ENCODE measurements at regions not wholly inside any gene's neighbourhood (a gene's known extent, or its start where the extent isn't known, plus 50 kb on each side); places are given as distances from the start of the nearest gene placed in this dataset.
"Not testable (repeated sequence)": the region's sequence is repeated elsewhere in the genome, so short reads cannot be mapped to it uniquely, and the experiment has no call there.

DNA sequence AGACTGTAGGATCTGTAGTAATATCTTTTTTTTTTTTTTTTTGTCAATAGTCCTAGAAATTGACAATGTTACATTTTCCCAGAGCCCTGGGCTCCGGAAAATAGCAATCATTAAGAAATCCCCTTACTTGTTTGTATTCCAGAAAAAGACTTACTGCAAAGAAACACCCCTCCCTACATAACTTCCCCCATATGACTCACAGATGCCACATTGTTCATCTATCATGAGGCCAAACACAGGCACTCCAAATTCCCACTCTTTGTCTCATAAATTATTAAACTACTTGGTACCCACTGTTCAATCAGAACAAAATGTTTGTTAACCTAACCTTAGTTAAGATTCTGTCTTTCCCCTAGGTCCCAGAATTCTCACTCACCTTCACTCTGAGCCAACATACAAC, 53.5 kb downstream of the TEX51 start:
- DNase-seq (ENCODE audit: low spot score) = no peak

DNA sequence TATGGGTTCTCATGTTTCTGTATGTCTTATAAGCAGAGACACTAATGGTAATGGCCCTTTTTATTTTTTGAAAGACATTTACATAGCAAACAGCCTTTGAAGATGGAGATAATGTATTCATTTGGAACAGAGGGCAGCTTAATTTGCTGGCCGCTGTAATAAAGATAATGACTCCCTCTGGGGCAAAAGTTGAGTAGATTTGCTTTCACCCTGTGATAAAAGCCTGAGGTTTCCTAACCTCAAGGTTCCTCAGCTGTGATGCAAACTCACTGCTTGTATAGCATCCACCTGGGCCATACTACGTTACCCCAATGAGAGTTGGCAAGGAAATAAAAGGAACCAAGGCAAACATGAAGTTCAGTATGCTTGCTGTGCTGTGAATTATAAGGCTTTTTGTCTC, 54.8 kb downstream of the TEX51 start:
- DNase-seq (ENCODE audit: low spot score) = no peak

DNA sequence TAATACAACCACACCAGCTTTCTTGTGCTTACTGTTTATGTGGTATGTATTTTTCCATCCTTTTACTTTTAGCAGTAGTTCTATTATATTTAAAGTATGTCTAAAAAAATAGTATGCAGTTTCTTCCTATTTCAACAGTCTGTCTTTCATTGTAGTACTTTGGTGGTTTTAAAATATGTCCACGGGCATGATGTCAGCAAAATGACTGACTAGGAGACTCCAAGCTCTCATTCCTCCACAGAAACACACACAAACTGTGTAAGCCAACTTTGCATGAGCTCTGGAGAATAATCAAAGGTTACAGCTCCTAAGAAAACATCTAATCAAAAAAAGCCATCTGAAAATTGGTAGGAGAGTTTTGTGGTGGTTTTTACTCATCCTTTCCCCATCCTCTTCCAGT, 56.1 kb downstream of the TEX51 start:
- DNase-seq (ENCODE audit: low spot score) = no peak

DNA sequence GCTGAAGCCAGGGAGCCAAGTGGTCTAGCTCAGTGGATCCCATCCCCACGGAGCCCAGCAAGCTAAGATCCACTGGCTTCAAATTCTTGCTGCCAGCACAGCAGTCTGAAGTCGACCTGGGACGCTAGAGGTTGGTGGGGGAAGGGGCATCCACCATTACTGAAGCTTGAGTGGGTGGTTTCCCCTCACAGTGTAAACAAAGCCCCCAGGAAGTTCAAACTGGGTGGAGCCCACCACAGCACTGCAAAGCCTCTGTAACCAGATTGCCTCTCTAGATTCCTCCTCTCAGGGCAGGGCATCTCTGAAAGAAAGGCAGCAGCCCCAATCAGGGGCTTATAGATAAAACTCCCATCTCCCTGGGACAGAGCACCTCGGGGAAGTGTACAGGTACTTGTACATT, 58.1 kb downstream of the TEX51 start:
- DNase-seq (ENCODE audit: low spot score) = not testable (repeated sequence)

DNA sequence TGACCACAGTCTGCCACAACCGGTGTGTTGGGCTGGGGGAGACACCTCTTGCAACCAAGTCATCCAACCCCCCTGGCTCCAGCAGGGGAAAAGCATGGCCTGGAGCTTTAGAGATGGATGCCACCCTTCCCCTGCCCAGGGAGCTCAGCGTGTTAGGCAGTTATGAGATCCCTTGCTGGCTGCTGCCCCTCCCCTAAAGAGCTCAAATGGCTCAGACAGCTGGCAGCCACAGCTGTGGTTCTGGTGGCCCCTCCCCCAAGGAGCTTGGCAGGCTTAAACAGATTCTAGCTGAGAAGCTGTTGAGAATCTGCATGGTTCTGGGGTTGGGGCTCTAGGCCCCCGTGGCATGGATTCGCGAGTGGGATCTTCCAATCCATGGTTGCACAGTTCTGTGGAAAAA, 64.7 kb downstream of the TEX51 start:
- no peak for DNase-seq (ENCODE audit: low spot score)

DNA sequence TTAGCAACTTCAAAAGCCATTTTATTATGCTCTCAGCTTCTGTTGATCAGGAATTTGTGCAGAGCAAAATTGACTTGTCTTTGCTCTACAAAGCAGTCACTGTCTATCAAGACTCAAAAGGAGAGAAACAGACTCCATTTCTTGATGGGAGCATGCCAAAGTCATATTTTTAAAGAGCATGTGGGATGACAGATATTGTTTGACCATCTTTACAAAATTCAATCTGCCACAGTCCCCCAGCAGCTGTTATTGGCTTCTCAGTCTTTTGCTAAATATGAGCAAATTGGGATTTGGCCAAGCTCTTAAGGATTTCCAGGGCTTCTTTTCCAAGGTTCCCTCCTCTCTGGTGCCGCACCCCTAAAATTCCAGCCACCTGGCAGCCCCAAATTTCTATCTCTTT, 67.9 kb downstream of the TEX51 start:
- no peak for DNase-seq (ENCODE audit: low spot score)

DNA sequence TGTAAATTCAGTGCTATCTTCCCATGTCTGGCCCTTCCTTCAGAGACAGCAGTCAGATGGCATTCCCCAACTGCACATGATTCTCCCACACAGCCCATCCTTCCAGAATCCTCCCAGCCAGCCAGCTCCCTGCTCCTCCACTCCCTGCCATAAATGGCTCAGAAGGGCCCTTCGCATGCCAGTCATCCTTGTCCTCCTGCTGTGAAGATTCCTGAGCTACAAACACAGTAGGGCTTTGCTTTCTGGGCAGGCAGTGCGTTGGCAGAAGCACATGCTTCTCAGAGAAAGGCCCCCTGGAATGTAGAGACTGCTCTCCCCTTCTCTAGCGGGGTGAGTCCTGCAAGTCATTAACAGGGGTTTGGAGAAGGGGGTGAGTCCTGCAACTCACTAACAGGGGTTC, 71.9 kb downstream of the TEX51 start:
- DNase-seq (ENCODE audit: low spot score) = no peak

DNA sequence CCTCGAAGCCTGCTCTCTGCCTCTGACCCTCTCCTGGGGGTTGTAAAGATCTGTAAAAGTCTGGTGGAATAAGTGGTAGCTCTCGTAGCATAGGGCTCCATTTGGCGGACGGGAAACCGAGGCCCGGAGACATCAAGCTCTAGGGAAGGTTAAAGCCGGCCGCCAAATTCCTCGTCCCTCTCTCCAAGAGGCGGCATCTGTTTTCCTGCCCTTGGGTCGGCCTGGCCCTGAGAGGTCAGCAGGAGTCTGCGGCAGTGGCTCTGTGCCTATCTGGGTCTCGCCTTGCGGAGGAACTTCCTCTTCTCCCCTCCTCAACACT, 72.4 kb downstream of the TEX51 start:
- DNase-seq (ENCODE audit: low spot score) = no peak

DNA sequence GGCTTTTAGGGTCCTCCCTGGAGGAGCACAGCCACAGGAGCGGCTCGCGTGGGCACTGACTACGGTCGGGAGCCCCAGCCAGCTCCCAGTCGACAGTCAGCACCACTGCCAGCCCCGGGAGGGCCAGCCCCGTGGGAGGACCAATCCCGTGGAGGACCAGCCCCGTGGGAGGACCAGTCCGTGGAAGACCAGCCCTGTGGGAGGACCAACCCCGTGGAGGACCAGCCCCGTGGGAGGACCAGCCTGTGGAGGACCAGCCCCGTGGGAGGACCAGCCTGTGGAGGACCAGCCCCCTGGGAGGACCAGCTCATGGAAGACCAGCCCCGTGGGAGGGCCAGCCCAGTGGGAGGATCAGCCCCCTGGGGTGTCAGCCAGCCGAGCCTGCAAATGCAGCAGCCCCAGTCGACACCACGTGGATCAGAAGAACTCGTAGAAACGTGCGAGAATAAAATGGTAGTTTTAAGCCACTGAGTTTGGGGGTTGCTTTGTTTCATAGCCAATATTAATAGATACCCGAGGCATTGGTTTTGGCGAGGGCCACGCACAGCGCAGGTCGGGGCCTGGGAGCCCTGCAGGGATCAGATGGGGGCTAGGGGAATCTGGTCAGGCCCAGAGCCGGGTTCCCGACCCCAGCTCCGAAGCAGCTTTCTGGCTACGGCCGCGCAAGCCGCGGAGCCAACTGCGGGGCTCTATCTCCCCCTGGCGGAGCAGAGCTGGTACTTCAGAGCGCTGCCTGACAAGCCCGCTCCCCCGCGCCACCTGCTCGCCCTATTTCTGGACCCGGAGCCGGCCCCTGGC, 73.0 kb downstream of the TEX51 start:
- peak; percentile 92 for DNase-seq (ENCODE audit: low spot score)

DNA sequence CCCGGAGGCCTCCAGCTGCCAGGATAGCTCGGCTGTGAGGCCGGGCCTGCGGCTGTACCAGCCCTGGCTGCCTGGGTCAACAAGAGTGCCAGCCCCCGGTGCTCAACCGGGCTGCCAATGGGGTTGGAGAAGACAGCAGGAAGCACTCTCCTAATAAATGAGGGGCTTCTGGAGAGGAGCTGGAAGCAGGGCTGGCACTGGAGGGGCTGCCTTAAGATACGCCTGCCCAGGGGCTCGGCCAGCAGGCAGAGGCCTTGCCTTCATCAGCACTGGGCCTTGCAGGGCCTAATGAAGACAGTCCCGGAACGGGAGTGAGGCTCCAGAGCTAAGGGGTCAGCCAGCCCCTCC, 73.6 kb downstream of the TEX51 start:
- DNase-seq (ENCODE audit: low spot score) = no peak

DNA sequence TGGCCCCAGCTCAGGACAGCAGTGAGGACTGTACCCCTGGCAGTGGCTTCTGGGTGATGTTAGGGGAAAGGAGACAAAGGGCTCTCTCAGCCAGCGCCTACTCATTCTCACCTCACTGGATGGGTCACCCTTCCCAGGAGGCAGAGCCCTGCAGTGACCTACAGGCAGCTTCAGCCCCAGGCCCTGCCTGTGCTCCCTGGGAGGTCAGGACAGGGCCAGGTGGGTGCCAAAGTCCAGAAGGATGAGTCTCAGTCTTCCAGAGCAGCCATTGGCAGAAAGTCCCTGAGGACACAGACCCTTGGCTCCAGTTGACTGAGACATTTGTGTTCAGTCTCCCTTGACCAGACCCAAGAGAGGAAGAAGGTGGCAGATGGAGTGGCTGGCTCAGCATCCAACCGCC, 75.1 kb downstream of the TEX51 start:
- DNase-seq (ENCODE audit: low spot score) = no peak

DNA sequence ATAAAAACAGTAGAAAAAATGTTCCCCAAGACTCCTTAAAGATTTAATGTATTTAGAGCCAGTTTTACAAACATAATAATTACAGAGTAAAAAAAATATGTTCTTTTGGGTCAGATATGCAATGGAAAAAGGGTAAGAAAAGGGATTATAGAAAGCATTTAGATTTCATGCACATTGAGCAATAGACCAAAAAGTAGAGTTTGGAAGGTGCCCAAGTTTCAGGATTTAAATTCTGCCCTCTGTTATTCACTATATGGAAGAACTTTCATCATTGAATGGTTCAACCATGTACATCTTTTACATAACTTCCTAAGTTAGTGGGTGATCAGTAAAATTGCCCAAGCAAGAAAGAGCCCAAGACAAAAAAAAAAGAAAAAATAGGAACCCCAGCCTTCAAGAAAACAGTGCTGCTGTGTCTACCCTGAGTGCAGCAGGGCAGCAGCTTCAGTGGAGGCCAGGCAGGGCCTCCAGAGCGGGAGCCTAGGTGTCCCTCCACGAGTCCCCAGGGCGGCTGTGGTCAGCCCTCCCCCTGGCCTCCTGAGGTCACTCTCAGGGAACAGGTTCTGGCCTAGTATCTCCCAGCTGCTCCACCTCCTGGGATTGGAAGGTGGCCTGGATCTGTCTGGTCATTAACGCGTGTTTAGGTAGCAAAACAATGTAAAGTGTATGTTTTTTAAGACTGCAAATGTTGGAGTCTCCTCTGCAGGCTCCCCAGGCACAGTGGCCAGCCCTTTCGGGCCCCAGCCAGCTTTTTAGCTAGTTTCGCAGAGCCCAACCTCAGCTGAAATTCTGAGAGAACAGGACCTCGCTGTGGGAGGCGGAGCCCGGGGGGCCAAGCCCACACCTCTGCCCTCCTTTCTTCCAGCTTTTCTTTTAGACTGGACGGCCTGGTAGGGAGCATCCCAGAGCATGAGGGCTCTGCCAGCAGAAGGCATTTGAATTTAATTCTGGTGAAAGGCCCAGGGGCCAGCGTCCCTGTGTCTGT, 77.3 kb downstream of the TEX51 start:
- no peak for DNase-seq (ENCODE audit: low spot score)

DNA sequence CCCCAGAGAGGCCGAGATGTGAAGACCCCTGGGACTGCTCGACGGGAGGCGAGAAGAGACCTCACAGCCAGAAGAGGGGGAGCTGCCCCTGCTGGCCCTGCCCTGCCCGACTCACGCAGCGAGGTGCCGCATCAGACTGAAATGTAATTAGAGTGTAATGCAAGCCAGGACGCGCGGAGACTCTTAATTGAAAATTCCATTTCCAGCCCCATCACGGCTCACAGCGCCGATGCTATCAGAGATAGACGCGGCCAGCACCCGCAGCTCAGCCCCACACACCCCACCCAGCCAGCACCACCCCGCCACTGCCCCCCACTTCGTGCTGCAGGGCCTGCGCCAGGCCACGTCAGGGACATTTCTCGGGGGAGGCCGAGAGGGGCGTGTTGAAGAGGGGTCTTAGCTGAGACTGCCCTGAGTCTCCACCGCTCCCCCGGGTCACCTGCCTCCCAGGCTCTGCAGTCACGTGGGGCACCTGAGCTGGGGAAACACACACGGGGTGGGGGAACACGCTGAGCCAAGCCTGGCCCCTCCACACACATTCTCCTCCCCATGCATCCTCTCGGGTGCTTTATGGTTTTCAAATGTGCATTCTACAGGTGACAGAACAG, 78.1 kb downstream of the TEX51 start:
- no peak for DNase-seq (ENCODE audit: low spot score)

DNA sequence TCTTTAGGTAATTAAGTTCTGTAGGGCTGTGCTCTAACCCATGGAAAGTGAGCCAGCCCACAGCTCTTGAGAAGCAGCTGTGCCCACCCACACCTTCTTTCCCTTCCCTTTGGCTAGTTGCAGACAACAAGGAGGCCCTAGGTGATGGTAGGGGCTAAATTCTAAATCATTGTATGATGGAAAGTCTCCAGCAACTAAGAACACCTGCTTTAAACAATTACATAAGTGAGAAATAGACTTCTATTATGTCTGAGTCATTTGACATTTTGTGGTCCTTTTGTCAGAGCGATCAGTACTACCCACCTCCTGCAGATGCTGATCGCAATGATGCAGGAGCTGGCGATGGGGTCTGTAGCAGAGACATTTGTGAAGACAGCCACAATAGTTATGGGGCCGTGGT, 79.6 kb downstream of the TEX51 start:
- DNase-seq (ENCODE audit: low spot score) = no peak

DNA sequence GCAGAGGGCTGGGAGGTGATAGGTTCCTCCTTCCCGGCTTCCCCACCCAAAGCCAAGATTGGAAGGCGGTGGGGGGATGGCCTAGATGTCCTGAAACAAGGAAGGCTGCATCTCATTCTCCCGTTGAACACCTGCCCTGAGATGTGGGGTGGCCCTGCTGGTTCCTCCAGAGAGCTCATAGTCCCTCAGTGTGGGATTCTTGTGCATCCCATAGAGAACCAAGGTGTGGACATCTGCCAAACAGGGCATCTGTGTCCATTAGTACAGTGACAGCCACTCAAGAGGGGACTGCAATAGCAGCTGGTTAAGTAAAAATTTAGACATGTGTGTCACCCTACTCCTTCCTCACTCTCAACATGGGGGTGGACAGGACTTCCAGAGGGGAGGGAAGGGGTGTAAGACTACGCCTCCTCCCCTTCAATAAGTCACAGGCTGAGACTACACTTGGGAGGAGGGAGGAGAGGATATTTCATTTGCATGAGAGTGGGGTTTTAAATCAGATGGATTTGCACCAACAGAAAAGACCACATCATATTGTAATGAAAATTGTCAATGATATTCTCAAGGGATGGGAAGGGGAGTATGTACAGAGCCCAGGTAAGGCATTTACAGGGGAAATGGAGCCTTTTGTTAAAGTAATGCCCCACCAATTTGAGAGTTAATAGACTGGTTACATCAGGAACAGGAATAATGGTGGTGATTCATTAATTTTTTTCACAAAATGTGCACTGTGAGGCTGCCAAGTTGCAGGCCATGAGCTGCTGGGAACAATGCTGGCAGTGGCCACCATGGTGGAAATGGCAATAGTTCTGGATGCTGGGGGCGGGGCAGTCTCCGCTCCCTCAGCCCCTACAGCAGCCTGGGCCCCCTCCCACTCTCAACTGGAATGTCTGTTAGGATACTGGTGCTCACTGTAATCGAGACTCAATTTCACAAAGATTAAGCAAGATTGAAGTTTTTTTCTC, 80.6 kb downstream of the TEX51 start:
- DNase-seq (ENCODE audit: low spot score) = no peak

DNA sequence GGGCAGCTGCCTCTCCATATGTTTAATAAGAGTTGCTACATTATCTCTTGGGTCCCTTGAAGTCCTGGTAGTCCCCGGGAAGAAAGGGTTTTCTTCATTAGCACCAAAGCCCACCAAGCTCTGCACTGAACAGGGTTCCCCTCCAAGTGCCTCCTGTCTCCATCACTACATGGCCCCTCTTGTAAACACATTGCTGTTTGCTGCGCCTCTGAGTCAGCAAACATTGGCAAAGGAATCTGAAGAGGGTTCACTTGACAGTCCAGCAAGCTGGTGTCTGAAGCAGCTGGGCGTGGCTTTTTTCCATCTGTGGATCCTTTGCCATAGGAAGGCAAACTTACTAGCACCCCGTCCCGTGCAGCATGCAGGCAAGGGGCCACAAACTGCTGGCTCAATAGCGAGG, 82.8 kb downstream of the TEX51 start:
- DNase-seq (ENCODE audit: low spot score) = no peak

DNA sequence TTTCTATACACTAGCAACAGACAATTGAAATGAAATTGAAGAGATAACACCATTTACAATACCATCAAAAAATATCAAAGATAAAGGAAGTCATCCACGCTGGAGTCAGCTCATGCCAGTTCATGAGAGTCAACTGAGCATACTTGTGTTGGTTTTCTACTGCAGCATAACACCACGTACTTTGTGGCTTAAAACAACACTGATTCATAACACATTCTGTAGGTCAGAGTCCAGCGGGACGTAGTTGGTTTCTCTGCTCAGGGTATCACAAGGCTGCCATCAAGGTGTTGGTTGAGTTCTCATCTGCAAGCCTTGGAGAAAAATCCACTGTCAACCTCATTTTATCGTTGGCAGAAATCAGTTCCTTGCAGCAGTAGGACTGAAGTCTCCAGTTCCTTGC, 84.2 kb downstream of the TEX51 start:
- DNase-seq (ENCODE audit: low spot score) = no peak

DNA sequence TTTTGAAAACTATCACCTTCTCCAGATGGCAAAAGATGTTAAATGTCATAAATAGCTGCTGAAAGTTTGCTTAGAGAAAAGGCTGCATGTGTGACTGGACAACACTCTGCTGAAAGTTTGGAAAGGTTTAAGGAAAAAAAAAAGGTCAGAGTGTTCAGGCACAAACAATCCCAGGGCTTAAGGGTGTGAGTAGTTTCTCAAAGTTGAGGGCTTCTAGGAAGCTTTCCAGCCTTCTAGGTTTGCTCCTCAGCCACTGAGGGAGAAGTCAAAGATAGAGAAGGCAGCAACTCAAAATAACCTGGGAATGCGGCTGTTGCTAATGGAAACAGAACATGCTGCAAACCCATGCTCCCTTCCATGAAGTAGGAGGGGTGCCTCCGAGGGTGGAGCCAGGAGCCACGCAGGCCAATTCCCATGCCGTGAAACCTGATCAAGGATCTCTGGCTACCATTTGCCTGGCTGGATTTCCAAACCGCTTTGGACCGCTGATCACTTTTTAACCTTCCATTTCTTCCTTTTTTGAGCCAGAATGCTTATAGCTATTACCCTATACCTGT, 88.0 kb downstream of the TEX51 start:
- DNase-seq (ENCODE audit: low spot score) = no peak

DNA sequence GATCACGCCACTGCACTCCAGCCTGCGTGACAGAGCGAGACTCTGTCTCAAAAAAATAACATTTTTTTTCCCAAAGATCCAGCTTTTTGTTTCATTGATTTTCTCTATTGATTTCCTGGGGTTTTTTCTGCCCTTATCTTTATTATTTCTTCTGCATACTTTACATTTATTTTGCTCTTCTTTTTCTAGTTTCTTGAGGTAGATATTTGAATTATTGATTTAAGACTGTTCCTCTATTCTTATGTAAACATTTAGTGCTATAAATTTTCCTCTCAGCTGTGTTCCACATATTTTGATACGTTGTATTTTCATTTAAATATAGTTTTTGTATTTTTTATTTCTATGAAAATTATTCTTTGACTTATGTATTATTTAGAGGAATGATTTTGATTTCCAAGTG, 89.8 kb downstream of the TEX51 start:
- DNase-seq (ENCODE audit: low spot score) = no peak

DNA sequence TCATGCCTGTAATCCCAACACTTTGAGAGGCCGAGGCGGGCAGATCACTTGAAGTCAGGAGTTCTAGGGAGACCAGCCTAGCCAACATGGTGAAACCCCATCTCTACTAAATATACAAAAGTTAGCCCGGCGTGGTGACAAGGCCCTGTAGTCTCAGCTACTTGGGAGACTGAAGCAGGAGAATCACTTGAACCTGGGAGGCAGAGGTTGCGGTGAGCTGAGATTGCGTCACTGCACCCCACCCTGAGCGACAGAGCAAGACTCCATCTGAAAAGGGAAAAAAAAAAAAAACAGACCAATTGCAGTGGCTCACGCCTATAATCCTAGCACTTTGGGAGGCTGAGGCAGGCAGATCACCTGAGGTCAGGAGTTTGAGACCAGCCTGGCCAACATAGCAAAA, 90.4 kb downstream of the TEX51 start:
- not testable (repeated sequence) for DNase-seq (ENCODE audit: low spot score)

DNA sequence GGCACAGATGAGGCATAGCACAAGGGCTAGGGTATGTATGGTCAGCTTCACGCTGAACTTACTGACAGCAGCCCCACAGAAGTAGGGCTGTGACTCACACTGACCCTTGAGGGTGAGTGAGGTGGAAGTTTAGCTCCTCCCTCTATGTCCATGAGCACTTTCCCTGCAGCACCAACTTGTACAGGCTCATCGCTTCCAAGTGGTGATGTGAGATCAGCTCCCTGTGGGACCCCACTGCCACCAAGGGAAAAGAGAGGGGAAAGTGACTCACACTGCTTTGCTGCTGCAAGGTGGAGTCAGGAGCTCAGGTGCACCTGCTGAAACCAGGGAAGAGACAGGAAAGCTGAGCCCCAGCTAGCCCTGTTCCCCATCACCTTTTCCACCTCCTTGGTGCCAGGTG, 91.5 kb downstream of the TEX51 start:
- no peak for DNase-seq (ENCODE audit: low spot score)
